Smooth muscle cell (in vitro differentiated cells): ENCODE measurements at regions not wholly inside any gene's neighbourhood (a gene's known extent, or its start where the extent isn't known, plus 50 kb on each side); places are given as distances from the start of the nearest gene placed in this dataset.

ENCODE experiments used
- DNase-seq: peaks from one replicate; lab custom pipeline; 2025; ENCODE audit not compliant: unreplicated experiment; lab: John Stamatoyannopoulos, UW
- H2AFZ ChIP-seq: fragments of 200-600 bp; sonication (generic); 2 replicates; pipeline ENCODE4 v1.6.0; 2016; ENCODE audit warnings: antibody characterized with exemption, low read depth, mild to moderate bottlenecking
- H3F3A ChIP-seq: fragments of 200-600 bp; sonication (generic); 2 replicates; pipeline ENCODE4 v1.6.0; 2017; ENCODE audit warnings: antibody characterized with exemption, low read depth
- H3K27ac ChIP-seq: fragments of 200-600 bp; sonication (generic); 2 replicates; pipeline ENCODE4 v1.5.1; 2016; ENCODE audit warnings: low read depth, mild to moderate bottlenecking
- H3K27me3 ChIP-seq: fragments of 200-600 bp; sonication (generic); 2 replicates; pipeline ENCODE4 v1.6.1; 2016; ENCODE audit warnings: low read depth, mild to moderate bottlenecking
- H3K36me3 ChIP-seq: fragments of 200-600 bp; sonication (generic); 2 replicates; pipeline ENCODE4 v1.5.1; 2016; ENCODE audit warnings: low read depth
- H3K4me1 ChIP-seq: fragments of 200-600 bp; sonication (generic); 2 replicates; pipeline ENCODE4 v1.5.1; 2016; ENCODE audit warnings: low read depth
- H3K4me2 ChIP-seq: fragments of 200-600 bp; sonication (generic); 2 replicates; pipeline ENCODE4 v1.6.0; 2016; ENCODE audit warnings: mild to moderate bottlenecking
- H3K4me3 ChIP-seq: fragments of 200-600 bp; sonication (generic); 2 replicates; pipeline ENCODE4 v1.5.1; 2016; ENCODE audit warnings: mild to moderate bottlenecking
- H3K79me2 ChIP-seq: fragments of 200-600 bp; sonication (generic); 2 replicates; pipeline ENCODE4 v1.6.0; 2016; ENCODE audit warnings: low read depth, mild to moderate bottlenecking
- H3K9ac ChIP-seq: fragments of 200-600 bp; sonication (generic); 2 replicates; pipeline ENCODE4 v1.6.0; 2016; ENCODE audit warnings: low read depth
- H3K9me3 ChIP-seq: fragments of 200-600 bp; sonication (generic); replicated peaks from 2 replicates; pipeline ENCODE4 v1.5.1; 2016; ENCODE audit warnings: low read depth
- H4K20me1 ChIP-seq: fragments of 200-600 bp; sonication (generic); 2 replicates; pipeline ENCODE4 v1.6.0; 2016; ENCODE audit warnings: low read depth
- WGBS: methylation state at CpG from one replicate; pipeline ENCODE4 v1.1.7; 2016; ENCODE audit warnings: low lambda C conversion rate; 5-methylcytosine and 5-hydroxymethylcytosine counted together
- TF ChIP-seq, protein P1 (sequence below): fragments of 200-600 bp; sonication (generic); IDR thresholded peaks from 2 replicates; pipeline ENCODE4 v1.5.1; 2017; ENCODE audit warnings: borderline replicate concordance, mild to moderate bottlenecking, antibody characterized with exemption; ENCODE audit not compliant: insufficient read depth, poor library complexity, severe bottlenecking

DNA sequence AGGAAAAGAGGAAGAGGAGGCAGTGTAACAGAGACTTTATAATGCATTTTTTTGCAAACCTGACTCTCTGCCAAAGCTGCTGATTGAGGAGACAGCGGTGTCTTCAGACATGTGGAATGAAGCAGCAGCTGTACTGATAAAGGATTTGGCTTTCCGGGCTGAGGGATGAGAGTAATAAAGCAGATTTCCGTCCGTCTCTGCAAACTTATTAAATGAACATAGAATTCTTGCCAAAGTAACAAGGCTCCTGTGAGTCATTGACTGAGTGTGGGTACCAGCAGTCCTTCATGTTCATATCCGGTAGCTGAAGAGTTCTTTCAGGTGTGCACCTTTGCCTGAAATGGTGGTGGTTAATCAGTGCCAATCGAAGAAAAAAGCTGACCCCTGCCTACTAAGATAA, 112.6 kb downstream of the LIG4 start:
- Histone ChIP-seq H3K27ac (no peak overlapping the region), H3K36me3 (no peaks in the 10 kb centered on the region), H3F3A (no peaks in the 10 kb centered on the region), H3K4me3 (no peak overlapping the region), H4K20me1 (no peaks in the 10 kb centered on the region), H2AFZ (no peak overlapping the region), H3K9ac (no peak overlapping the region), H3K79me2 (no peaks in the 10 kb centered on the region), H3K9me3 (no peaks in the 10 kb centered on the region), H3K4me2 (no peak overlapping the region), H3K27me3 (no peaks in the 10 kb centered on the region), H3K4me1 (no peaks in the 10 kb centered on the region)
- WGBS = 75% methylated on average over 6 of the region's 6 CpGs
- TF ChIP-seq, protein P1, sequence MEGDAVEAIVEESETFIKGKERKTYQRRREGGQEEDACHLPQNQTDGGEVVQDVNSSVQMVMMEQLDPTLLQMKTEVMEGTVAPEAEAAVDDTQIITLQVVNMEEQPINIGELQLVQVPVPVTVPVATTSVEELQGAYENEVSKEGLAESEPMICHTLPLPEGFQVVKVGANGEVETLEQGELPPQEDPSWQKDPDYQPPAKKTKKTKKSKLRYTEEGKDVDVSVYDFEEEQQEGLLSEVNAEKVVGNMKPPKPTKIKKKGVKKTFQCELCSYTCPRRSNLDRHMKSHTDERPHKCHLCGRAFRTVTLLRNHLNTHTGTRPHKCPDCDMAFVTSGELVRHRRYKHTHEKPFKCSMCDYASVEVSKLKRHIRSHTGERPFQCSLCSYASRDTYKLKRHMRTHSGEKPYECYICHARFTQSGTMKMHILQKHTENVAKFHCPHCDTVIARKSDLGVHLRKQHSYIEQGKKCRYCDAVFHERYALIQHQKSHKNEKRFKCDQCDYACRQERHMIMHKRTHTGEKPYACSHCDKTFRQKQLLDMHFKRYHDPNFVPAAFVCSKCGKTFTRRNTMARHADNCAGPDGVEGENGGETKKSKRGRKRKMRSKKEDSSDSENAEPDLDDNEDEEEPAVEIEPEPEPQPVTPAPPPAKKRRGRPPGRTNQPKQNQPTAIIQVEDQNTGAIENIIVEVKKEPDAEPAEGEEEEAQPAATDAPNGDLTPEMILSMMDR = no peak
- no peak for DNase-seq

DNA sequence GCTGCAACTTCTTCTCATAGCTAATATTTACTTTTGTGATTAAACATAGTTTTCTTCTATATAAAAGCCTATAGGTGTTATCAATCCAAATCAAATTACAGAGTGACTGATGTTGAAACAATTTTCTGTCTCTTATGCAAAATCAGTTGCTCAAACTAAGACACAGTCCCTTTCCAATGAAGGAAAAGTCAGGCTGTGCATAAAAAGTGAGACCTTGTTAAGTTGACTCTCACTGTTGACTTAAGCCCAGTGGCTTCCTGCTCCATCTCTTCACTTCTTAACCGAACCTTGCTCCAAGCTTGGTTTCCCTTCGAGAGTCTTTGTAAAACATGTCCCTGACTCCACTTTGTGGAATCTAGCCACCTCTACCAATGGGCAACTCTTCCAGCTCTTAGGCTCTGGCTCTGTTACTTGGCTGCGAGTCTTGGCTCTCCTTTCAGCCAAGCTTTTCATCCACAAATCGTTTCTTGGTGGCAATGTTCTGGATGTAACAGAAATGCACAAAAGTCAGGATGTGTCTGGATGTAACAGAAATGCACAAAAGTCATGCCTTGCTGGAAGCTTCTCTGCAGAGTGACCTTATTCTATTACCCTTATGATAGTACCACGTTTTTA, 118.9 kb downstream of the LIG4 start:
- H3K4me1 ChIP-seq = no peaks in the 10 kb centered on the region
- no peak overlapping the region for H3K4me2 ChIP-seq
- TF ChIP-seq, protein P1 = no peak
- no peaks in the 10 kb centered on the region for H3F3A ChIP-seq
- H3K27me3 ChIP-seq = no peaks in the 10 kb centered on the region
- no peak overlapping the region for H3K4me3 ChIP-seq
- no peak for DNase-seq
- H3K36me3 ChIP-seq = no peaks in the 10 kb centered on the region
- H3K79me2 ChIP-seq = no peaks in the 10 kb centered on the region
- H3K9me3 ChIP-seq = no peaks in the 10 kb centered on the region
- H3K9ac ChIP-seq = no peak overlapping the region
- H4K20me1 ChIP-seq = no peaks in the 10 kb centered on the region
- 78% methylated on average over 5 of the region's 5 CpGs for WGBS
- no peak overlapping the region for H2AFZ ChIP-seq
- H3K27ac ChIP-seq = no peak overlapping the region

DNA sequence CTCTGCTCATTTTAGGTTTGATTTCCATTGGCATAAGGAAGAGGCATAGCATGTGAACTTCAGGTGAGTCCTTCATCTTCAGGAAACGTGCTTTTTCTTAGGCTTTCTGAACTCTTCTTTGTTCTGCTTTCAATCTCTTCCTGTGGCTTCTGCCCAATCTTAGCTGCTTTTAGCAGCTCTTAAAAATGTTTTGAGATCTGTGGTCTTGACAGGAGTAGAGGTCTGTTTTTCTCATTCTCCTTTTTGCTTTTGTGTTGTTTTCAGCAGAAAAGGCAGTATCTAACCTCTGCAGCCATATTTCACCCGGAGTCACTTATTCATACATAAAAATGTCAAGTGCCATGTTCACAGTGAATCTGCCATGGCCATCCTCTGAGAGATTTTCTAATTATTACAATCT, 120.3 kb downstream of the LIG4 start:
- Histone ChIP-seq H3K4me1 (no peaks in the 10 kb centered on the region), H3F3A (no peaks in the 10 kb centered on the region), H3K4me2 (no peak overlapping the region), H3K36me3 (no peaks in the 10 kb centered on the region), H3K79me2 (no peaks in the 10 kb centered on the region), H4K20me1 (no peaks in the 10 kb centered on the region), H3K27me3 (no peaks in the 10 kb centered on the region), H3K4me3 (no peak overlapping the region), H3K9me3 (no peaks in the 10 kb centered on the region), H3K9ac (no peak overlapping the region), H3K27ac (no peak overlapping the region), H2AFZ (no peak overlapping the region)
- DNase-seq = no peak
- 81% methylated on average over 2 of the region's 2 CpGs for WGBS
- TF ChIP-seq, protein P1 = no peak

GRCh38 chr13:108093616-108094015, 121.7 kb downstream of the LIG4 start:
- Histone ChIP-seq H3K79me2 (no peaks in the 10 kb centered on the region), H3K4me3 (no peak overlapping the region), H3K27me3 (no peaks in the 10 kb centered on the region), H4K20me1 (no peaks in the 10 kb centered on the region), H3K4me2 (no peak overlapping the region), H3K9me3 (no peaks in the 10 kb centered on the region), H2AFZ (no peak overlapping the region), H3K4me1 (no peaks in the 10 kb centered on the region), H3F3A (no peaks in the 10 kb centered on the region), H3K27ac (no peak overlapping the region), H3K36me3 (no peaks in the 10 kb centered on the region), H3K9ac (no peak overlapping the region)
- DNase-seq = no peak
- TF ChIP-seq, protein P1 = no peak
- WGBS = 39% methylated on average over 1 of the region's 1 CpG
